Stomach (tissue), 4 donors: ENCODE measurements at regions not wholly inside any gene's neighbourhood (a gene's known extent, or its start where the extent isn't known, plus 50 kb on each side); places are given as distances from the start of the nearest gene placed in this dataset.

Experiments
- CTCF ChIP-seq, 7 experiments: fragments of 450-650 bp in 4 of 7; fragments of 200-600 bp in 3 of 7; sonication (generic) in 3 of 7; IDR thresholded peaks; one replicate each; pipeline ENCODE4 v1.5.1; 2016 to 2019; ENCODE audit warnings: antibody characterized with exemption in 7 of 7, control low read depth in 2 of 7, mild to moderate bottlenecking in 1 of 7
- POLR2AphosphoS5 ChIP-seq, 3 donors: sonication (generic); formaldehyde crosslinking; IDR thresholded peaks; one replicate each; pipeline ENCODE4 v1.6.1; 2016; ENCODE audit warnings: antibody characterized with exemption in 3 of 3

- TF ChIP-seq POLR2AphosphoS5 (IDR thresholded peaks at IDR 0.05) (no peak), CTCF (IDR thresholded peaks at IDR 0.05) (no peak)
These were observed 145.6 kb downstream of the TMEM132E start for GRCh38 chr17:34725008-34725407.
